Ishikawa (cell line): ENCODE measurements at regions not wholly inside any gene's neighbourhood (a gene's known extent, or its start where the extent isn't known, plus 50 kb on each side); places are given as distances from the start of the nearest gene placed in this dataset.

Experiments used
- CEBPB ChIP-seq: IDR thresholded peaks from 2 replicates; pipeline ENCODE4 v1.6.1; 2012
- CREB1 ChIP-seq: IDR thresholded peaks from 2 replicates; pipeline ENCODE4 v1.6.1; 2012; ENCODE audit warnings: low read depth
- TEAD4 ChIP-seq: IDR thresholded peaks from 2 replicates; pipeline ENCODE4 v1.6.1; 2012

DNA sequence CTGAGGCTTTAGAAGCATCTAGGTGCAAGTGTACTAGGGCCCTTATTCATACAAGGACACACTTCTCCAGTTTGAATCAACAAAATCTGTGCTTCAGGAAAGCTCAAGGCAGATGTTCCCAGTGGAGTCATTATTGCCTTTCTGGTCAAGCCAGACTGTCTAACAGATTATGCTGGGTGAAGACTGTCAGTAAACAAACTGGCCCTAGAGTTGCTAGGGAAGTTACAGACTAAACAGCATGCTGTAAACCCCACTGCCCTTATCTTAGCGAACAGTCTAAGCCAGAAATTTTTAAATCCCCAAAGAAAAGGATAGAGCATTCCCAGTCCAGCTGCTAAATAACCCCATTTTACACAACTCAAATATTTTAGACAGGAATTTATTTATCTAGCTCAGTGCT lies 1701.3 kb upstream of the PRR20A start:
- TF ChIP-seq CREB1 (no peak), TEAD4 (no peak), CEBPB (no peak)
